ENCODE measurements at regions not wholly inside any gene's neighbourhood (a gene's known extent, or its start where the extent isn't known, plus 50 kb on each side); places are given as distances from the start of the nearest gene placed in this dataset.

GRCh38 chr15:38696790-38697495 is 132.3 kb upstream of the RASGRP1 start:
- DNase-seq, result no peak

DNA sequence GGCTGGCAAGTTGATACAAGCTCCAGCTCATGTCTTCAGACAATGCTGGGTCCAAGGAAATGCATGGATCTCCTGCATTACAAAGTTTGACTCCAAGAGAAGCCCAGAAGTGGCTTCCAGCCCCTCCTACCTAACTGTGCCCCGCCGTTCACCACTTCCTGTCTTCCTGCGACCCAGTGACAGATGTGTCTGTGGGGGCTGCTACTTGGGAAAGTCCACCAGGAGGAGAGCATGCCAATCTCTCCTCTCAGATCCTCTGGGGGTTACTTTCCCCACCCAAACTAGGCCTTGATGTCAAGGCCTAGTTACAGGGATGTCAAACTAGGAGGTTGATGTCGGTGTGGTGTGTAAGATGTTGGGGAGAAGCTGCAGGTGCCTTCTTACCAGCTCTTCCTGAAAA is 133.6 kb upstream of the RASGRP1 start:
- DNase-seq, result no peak

GRCh38 chr15:38699633-38700230 is 135.1 kb upstream of the RASGRP1 start:
- DNase-seq, result peak; percentile 81

- DNase-seq, result no peak
These were observed 136.5 kb upstream of the RASGRP1 start for GRCh38 chr15:38701149-38701548.

DNA sequence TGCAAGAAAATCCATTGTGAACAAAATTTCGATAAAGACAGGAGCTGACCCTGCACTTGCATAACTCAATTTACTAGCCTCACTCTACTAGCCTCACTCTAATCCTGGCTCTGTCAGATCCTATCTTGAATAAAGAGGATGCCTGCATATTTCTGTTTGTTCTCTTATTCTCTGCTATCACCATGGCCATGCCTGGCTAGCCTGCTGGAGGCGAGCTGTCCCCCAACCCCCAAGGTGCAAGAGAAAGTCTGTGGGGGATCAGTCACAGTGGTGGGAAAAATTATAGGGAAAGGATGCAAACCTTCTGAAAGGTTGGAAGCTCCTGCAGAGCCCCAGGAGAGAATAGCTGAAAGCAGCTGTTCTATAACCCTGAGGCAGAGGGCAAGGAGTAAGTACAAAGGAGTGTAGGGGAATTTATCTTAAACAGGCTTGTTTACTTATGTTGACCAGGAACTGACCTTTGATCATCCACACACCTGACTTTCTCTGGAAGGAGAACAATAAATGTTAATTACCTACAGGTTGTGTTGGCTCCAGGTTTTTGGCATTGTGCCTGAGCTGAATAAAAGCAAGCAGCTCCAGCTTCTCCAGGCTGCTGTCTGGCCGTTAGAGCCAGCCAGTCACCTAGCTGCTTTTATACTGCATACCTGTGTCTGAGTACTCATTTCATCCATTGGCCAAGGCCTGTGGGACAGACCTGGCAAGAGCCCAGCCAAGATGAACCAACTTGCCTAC is 137.7 kb upstream of the RASGRP1 start:
- DNase-seq, result no peak

DNA sequence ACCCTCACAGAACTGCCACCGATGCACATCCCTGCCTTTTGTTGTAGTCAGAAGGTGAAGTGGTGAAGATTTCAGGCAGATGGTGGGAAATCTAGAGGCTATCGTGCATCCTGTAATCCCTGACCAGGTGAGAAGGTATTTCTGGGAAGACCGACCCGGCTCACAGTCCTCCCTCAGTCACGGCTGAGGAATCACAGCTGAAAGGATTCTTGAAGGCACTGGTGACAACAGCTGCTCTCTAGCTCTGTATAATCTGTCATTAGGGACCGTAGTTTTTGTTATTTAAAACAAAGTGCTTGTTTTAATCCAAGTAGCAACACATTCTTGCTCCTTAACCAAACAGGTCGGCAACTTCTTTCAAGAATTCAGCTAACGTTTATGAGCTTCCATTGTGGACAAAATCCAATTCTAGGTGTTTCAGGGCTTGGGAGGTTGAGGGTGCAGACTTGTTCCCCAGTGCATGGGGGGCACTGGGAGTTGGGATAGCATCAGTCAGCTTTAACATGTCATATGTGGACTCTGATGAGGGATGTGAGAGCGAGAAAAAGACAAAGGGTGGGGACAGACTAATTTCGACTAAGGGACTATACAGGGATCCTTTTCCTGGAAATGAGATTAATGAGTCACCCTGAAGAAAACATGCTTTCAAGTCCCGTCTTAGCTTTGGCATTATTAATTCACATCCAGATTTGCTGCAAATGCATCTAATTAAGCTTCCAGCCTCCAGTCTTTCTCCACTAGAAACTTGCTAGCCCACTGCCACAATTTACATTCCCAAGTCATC is 141.0 kb upstream of the RASGRP1 start:
- DNase-seq, result no peak

- no peak for DNase-seq
These were observed 142.3 kb upstream of the RASGRP1 start for GRCh38 chr15:38706956-38707355.

DNA sequence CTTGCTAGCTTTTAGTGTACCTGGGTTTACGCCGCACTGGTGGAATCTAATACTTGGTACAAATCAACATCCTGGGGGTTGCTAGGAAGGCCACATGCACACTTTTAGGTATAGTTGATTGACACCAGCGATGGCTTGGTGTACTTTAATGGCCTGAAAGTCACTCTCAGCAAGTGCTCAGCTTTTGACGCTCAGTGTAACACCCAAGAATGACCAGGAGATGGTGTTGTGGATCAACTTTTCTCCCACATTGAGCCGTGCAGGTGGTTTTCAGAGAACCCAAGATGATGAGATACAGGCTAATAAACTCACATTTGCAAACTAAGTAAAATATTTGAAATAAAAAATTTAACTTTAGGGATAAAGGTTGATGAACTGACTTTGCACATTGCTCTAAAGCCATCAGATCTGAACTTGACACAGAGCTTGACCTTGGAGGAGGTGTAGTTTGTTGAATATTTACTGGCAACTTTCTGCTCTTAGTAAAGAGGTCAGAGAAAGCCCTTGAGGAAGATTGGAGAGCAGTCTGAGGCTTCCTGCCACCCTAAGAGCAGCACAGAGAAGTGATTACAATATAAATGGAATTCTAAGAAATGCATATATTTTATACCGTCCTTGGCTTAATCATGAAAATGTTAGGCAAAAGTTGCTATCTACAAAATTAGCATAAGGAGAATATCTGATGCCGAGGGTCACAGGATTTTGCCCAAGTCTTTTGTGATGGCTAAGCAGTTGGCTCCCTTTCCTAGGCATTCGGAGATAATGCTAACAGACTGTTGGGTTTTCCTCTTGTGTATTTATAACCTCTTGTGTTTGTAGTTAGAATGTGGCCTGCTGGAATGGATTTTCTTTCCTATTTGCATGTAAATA is 143.4 kb upstream of the RASGRP1 start:
- DNase-seq, result peak; percentile 41

- no peak for DNase-seq
These were observed 144.1 kb upstream of the RASGRP1 start for GRCh38 chr15:38708672-38709180.

- DNase-seq, result no peak
These were observed 144.6 kb upstream of the RASGRP1 start for GRCh38 chr15:38709196-38709595.

DNA sequence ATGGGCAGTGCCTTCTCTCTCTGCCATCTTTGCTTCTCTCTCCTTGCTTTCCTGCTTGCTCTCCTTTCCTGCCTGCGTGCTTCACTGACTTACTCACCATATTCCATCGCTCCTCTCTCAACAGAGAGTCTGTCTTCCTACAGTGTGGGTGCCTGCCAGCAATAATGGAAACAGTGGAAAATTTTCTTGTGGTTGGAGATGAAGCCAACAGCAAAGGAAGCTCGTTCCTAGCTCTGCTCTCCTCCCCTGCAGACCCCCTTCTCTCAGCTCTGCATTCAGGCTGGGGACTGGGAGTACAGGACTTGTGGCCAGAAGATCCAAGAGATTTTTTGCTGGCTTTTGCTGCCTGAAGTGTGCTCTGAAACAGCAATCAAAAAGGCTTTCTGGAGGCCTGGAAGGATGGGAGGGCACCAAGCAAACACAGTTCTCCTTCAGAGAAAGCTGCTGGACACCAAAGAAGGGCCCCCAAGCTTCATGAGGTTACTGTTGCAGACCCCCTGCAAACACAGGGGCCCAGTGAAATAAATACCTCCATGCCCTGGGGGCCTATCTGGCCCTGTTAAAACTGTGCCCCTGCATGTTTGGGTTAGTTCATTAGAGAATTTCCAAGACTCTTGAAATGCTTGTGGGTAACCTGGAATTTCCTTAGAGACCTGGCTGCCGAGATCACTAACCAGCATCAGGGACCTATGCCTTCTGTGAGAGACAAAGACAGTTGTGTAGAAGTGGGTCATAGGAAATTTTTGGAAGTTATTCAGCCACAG is 149.9 kb upstream of the RASGRP1 start:
- no peak for DNase-seq

DNA sequence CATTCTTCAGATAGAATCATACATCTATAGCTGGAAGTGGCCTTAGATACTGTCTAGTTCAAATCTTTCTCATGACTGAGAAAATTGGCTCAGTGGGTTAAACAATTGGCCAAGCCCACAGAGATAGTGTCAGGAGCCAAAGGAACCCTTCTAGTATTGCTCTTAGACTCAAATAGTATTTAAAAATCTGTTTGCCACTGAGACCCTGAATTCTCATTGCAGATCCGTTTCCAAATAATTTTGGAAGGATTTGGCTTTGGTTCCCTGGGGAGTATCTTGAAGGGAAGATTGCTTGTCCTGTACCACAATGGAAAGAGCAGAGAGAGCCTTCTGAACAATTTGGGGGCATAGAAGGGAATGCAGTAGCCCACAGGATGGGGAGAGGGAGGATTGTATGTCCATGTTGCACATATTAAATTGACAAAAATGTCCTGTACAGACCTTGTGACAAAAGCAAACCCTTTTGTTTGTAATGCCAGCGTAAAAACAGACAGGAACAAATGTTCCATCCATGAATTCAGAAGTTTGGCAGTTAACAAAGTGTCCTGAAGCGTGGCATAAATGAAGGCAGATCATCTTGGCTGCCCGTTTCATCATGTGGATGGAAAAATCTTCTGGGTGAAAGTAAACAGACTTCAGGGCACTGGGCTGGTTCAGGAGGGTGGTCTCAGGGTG is 156.4 kb upstream of the RASGRP1 start:
- DNase-seq, result no peak

- no peak for DNase-seq
These were observed 156.9 kb upstream of the RASGRP1 start for GRCh38 chr15:38721568-38721945.

GRCh38 chr15:38722236-38722635 is 157.6 kb upstream of the RASGRP1 start:
- DNase-seq, result no peak

DNA sequence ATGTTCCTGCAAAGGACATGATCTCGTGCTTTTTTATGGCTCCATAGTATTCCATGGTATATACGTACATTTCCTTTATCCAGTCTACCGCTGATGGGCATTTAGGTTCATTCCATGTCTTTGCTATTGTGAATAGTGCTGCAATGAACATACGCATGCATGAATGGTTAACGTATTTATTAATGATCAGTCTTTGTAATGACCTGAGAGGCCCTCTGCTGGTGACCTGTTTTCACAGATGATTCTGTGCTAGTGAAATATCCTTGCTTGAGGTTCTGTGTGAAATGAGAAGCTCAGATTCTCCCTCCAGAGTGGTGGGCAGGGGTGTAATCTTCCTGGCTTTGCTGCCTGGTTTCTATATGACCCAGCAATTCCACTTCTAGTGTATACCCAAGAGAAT is 160.2 kb upstream of the RASGRP1 start:
- no peak for DNase-seq

DNA sequence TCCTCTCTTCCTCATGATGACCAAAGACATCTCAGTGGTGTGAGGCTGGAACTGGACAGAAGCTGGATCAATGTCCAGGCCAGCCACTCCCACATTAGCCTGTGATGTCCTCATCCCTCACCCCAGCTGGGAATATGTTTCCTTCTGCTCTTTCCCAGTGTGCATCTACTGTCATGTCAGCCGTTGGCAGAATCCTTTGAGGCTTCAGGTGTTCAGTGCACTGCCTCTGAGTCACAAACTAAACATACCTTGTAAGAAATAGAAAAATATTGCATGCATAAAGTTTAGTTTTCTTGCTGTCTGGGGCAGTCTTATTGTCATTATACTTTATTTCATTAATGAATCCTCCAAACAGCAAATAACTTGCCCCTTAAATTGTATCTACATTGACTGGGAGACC is 161.6 kb upstream of the RASGRP1 start:
- DNase-seq, result no peak

DNA sequence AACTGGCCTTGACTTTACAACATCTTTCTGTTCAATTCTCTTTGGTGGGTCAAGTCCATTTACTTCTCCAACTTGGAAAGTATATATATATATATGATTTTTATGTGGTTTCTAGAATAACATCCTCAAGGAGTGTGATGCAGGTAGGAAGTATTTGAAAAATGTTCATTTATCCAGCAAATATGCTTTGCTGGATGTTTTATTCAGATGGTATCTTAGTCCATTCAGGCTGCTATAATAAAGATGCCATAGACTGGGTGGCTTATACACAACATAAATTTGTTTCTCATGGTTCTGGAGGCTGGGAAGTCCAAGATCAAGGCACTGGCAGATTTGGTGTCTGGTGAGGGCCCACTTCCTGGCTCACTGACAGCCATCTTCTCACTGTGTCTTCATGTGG is 168.7 kb upstream of the RASGRP1 start:
- no peak for DNase-seq

- no peak for DNase-seq
These were observed 175.6 kb upstream of the RASGRP1 start for GRCh38 chr15:38740206-38740605.

- no peak for DNase-seq
These were observed 178.5 kb upstream of the RASGRP1 start for GRCh38 chr15:38743147-38743546.

GRCh38 chr15:38745126-38745525 is 180.5 kb upstream of the RASGRP1 start:
- no peak for DNase-seq

- no peak for DNase-seq
These were observed 181.0 kb upstream of the RASGRP1 start for GRCh38 chr15:38745626-38746025.

All from activated CD4-positive, alpha-beta T cell treated with anti-CD3 and anti-CD28 coated beads for 48 hours (primary cell).